Left lung (tissue), 4 donors: ENCODE measurements at regions not wholly inside any gene's neighbourhood (a gene's known extent, or its start where the extent isn't known, plus 50 kb on each side); places are given as distances from the start of the nearest gene placed in this dataset.

Experiments
- ATAC-seq: fragments of 200-7000 bp; cut with Tn5 transposase; one replicate; pipeline ENCODE4 v1.9.1; 2020; ENCODE audit warnings: moderate library complexity
- DNase-seq, 4 donors: peaks; one replicate each; pipeline ENCODE4 v3.0.0-alpha.2; 2013 to 2020
- H3K27ac ChIP-seq, 2 donors: fragments of 200-600 bp; sonication (generic) in 1 of 2; one replicate each; pipeline versions ENCODE4 v1.5.0 to v1.8.0; 2020 to 2021
- H3K27me3 ChIP-seq, 2 donors: fragments of 200-600 bp; sonication (generic) in 1 of 2; one replicate each; pipeline versions ENCODE4 v1.5.0 to v1.8.0; 2020 to 2021
- H3K36me3 ChIP-seq, 2 donors: fragments of 200-600 bp; sonication (generic) in 1 of 2; one replicate each; pipeline versions ENCODE4 v1.5.0 to v1.8.0; 2020 to 2021
- H3K4me1 ChIP-seq, 2 donors: fragments of 200-600 bp; one replicate each; pipeline ENCODE4 v1.8.0; 2021
- H3K4me3 ChIP-seq, 2 donors: fragments of 200-600 bp; sonication (generic) in 1 of 2; one replicate each; pipeline versions ENCODE4 v1.5.0 to v1.8.0; 2020 to 2021; ENCODE audit warnings: mild to moderate bottlenecking in 1 of 2
- H3K9me3 ChIP-seq, 2 donors: fragments of 200-600 bp; sonication (generic) in 1 of 2; one replicate each; pipeline versions ENCODE4 v1.5.0 to v1.8.0; 2020 to 2021
- intact Hi-C, 2 donors: fragments of 100-400 bp; cut with DNase I; formaldehyde crosslinking; loops; one replicate each; pipeline versions ENCODE4 v1.11.2 to v1.14.2; 2022
- TF ChIP-seq, protein P1 (sequence below), 2 donors: fragments of 200-600 bp; sonication (generic) in 1 of 2; IDR thresholded peaks; one replicate each; pipeline versions ENCODE4 v1.5.0 to v1.8.0; 2021; ENCODE audit warnings: antibody characterized with exemption in 2 of 2
- donor health status: DM: no; HTN: yes; CAD: no.
- donor health status: DM: no; HTN: no; CAD: no.

GRCh38 chr13:31068119-31068423, 93.6 kb downstream of the HSPH1 start:
- intact Hi-C loops: no loop called here
- H3K9me3 ChIP-seq: no peaks in the 10 kb centered on the region
- TF ChIP-seq, protein P1, sequence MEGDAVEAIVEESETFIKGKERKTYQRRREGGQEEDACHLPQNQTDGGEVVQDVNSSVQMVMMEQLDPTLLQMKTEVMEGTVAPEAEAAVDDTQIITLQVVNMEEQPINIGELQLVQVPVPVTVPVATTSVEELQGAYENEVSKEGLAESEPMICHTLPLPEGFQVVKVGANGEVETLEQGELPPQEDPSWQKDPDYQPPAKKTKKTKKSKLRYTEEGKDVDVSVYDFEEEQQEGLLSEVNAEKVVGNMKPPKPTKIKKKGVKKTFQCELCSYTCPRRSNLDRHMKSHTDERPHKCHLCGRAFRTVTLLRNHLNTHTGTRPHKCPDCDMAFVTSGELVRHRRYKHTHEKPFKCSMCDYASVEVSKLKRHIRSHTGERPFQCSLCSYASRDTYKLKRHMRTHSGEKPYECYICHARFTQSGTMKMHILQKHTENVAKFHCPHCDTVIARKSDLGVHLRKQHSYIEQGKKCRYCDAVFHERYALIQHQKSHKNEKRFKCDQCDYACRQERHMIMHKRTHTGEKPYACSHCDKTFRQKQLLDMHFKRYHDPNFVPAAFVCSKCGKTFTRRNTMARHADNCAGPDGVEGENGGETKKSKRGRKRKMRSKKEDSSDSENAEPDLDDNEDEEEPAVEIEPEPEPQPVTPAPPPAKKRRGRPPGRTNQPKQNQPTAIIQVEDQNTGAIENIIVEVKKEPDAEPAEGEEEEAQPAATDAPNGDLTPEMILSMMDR (IDR thresholded peaks at IDR 0.05): no peak
- ATAC-seq: no peak
- H3K27me3 ChIP-seq: peaks cover 0 to 4% of the 10 kb centered on the region in 2 donors
- DNase-seq: no peak
- H3K36me3 ChIP-seq: no peaks in the 10 kb centered on the region
- H3K27ac ChIP-seq: no peak overlapping the region
- no peaks in the 10 kb centered on the region for H3K4me1 ChIP-seq
- no peak overlapping the region for H3K4me3 ChIP-seq

DNA sequence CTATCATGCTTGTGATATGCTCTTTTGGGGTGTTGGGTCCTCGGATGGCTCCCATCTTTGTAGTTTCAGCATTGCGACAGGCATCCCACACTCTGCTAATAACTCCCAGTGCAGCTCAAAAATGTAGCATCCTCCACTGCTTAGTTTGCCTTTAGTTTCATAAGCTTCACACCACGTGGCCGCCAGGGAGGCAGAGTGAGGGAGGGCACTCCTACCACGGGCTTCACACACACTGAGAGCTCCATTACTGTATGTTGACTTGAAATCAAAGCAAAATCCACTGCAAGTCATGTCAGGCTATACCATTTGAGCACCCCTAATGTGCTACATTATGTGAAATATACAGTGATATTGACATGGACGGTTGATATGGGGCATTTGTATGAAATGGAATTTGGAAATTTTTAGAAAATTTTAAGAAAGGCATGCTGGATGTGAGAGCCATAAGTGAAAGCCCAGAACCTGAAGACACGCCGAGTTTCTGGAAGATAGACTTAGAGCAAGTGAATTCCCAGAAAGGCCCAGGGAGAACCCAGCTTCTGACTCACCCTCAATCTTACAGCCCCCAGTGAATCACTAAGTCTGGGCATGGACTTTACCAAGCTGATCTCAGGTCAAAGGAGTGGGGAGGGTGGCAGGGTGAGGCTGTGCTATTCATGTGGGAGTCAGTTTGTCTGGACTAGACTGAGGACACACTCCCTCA, 94.1 kb downstream of the HSPH1 start:
- intact Hi-C loops: no loop called here
- DNase-seq (no peak), ATAC-seq (peak; percentile 55)
- H3K36me3 ChIP-seq: no peaks in the 10 kb centered on the region
- TF ChIP-seq, protein P1 (IDR thresholded peaks at IDR 0.05): no peak
- no peak overlapping the region for H3K27ac ChIP-seq
- peaks cover 0 to 4% of the 10 kb centered on the region in 2 donors for H3K27me3 ChIP-seq
- no peaks in the 10 kb centered on the region for H3K4me1 ChIP-seq
- H3K4me3 ChIP-seq: no peak overlapping the region
- H3K9me3 ChIP-seq: no peaks in the 10 kb centered on the region

DNA sequence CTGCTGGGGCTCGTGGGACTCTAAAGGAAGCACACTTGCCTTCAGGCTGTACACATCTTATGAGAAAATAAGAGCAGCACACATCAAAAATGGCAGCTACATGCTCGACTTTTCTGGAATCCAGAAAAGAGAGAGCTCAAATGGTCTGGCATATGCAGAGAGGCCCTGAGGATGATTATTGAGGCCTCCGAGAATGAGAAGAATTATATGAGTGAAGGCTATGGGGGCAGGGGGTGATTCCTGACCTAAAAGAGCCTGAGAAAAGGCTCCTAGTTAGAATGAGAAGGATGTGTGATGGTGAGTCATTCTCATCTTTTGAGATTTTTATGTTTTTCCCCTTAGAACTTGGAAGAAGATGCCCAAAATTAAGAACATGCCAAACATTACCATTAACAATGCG, 97.1 kb downstream of the HSPH1 start:
- Histone ChIP-seq H3K27me3 (peaks cover 0 to 4% of the 10 kb centered on the region in 2 donors), H3K4me3 (no peak overlapping the region), H3K4me1 (no peaks in the 10 kb centered on the region), H3K27ac (no peak overlapping the region), H3K36me3 (no peaks in the 10 kb centered on the region), H3K9me3 (no peaks in the 10 kb centered on the region)
- intact Hi-C loops: no loop called here
- DNase-seq: no peak
- TF ChIP-seq, protein P1 (IDR thresholded peaks at IDR 0.05): no peak
- ATAC-seq: no peak

DNA sequence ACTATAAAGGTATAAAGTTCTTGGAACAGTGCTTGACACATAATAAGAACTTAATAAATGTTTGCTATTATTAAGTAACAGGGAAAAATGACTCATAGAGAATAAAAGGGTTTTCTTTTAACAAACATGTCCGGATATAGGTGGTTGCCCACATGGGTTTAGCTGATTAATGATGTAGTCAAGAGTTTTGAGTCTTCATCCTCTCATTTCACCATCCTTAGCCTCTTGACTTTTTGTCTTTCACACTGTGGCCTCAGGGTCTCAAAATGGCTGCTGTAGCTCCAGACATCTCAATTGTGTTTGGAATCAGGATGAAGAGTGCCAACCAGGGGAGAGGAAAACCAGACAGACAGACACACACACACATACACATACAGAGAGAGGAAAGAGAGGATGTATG, 97.9 kb downstream of the HSPH1 start:
- H3K36me3 ChIP-seq: no peaks in the 10 kb centered on the region
- no peaks in the 10 kb centered on the region for H3K9me3 ChIP-seq
- no peak for DNase-seq
- TF ChIP-seq, protein P1 (IDR thresholded peaks at IDR 0.05): no peak
- ATAC-seq: no peak
- intact Hi-C loops: no loop called here
- no peak overlapping the region for H3K27ac ChIP-seq
- no peak overlapping the region for H3K4me3 ChIP-seq
- no peaks in the 10 kb centered on the region for H3K4me1 ChIP-seq
- H3K27me3 ChIP-seq: peaks cover 0 to 4% of the 10 kb centered on the region in 2 donors

DNA sequence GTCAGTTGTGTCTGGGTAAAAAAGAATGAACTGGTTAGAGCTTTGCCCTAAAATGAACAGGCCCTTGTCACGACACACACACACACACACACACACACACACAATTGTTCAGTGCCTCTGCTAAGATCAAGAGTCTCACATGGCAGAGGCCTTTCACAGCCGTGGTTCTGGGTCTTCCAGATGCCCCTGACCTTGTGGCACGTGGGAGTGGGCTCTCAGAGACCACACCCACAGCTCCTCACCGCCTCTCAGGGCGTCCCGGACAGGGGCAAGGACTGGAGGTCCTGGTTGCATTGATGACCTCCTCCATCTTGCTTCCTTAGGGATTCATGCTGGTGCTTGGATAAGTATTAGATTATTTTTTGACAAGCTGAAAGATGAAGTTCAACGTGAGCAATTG, 101.0 kb downstream of the HSPH1 start:
- no peak for DNase-seq
- ATAC-seq: no peak
- Histone ChIP-seq H3K36me3 (no peaks in the 10 kb centered on the region), H3K27ac (no peak overlapping the region), H3K27me3 (peaks cover 0 to 4% of the 10 kb centered on the region in 2 donors), H3K9me3 (no peaks in the 10 kb centered on the region), H3K4me1 (no peaks in the 10 kb centered on the region), H3K4me3 (no peak overlapping the region)
- TF ChIP-seq, protein P1 (IDR thresholded peaks at IDR 0.05): no peak
- intact Hi-C loops: no loop called here
